Kasumi-1 (cell line): ENCODE measurements at regions not wholly inside any gene's neighbourhood (a gene's known extent, or its start where the extent isn't known, plus 50 kb on each side); places are given as distances from the start of the nearest gene placed in this dataset.
"Not testable (repeated sequence)": the region's sequence is repeated elsewhere in the genome, so short reads cannot be mapped to it uniquely, and the experiment has no call there.

Experiments
- DNase-seq, 2 experiments: peaks; one replicate each; lab custom pipeline; 2025; lab: John Stamatoyannopoulos, UW

DNA sequence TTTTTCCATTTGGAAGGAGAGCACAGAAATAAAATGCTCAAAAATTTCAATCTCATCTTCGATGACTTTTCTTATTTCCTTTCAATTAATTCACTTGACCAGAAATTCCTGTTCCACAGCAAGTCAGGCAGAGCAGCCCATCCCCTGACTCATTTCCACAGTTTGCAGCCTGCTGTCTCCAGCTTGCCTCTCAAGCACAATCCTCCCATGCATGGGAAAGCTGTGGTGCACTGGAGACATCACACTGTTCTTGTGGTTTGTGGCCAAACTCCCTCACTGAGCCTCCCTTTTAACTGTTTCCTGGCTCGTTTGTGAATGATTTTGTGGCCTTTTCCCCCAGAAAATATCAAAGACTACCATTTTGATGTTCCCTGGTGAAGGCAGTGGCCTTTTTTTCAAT is 114.0 kb upstream of the ENPEP start:
- DNase-seq = peak; percentile 92

DNA sequence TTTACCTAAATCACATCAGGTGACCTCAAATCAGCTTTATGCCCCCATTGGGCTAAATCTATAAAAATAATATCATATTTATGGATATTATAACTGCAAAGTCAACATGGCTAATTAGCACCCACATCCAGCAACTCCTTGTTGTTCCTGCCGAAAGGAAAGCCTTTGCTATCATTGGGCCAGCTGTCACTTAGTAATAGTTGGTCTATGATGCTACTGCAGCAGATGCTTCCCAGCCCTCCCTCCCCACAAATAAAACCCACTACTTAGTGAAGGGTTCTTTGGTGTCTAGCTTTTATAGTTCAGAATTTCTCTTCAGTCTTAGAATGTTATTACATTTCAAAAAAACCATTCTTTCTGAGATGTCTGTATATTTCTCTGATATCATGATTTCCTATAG is 116.9 kb upstream of the ENPEP start:
- no peak for DNase-seq

DNA sequence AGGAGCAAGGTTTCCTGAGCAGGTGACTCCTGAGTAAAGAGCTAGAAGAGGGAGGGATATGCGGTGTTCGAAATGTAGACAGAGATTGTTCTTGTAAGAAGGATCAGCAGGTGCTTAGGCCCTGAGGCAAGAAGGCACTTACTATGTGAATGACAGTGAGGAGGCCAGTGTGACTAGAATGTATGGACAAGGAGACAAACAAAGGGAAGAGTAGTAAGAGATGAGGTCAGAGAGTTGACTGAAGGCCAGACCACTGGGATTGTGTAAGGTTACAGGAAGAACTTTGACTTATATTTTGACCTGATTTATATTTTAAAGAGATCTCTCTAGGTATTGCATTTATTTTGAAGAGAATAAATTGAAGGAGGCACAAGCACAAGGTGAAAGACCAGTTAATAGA is 118.4 kb upstream of the ENPEP start:
- no peak for DNase-seq

GRCh38 chr4:110354460-110354859 is 121.5 kb upstream of the ENPEP start:
- DNase-seq = no peak

DNA sequence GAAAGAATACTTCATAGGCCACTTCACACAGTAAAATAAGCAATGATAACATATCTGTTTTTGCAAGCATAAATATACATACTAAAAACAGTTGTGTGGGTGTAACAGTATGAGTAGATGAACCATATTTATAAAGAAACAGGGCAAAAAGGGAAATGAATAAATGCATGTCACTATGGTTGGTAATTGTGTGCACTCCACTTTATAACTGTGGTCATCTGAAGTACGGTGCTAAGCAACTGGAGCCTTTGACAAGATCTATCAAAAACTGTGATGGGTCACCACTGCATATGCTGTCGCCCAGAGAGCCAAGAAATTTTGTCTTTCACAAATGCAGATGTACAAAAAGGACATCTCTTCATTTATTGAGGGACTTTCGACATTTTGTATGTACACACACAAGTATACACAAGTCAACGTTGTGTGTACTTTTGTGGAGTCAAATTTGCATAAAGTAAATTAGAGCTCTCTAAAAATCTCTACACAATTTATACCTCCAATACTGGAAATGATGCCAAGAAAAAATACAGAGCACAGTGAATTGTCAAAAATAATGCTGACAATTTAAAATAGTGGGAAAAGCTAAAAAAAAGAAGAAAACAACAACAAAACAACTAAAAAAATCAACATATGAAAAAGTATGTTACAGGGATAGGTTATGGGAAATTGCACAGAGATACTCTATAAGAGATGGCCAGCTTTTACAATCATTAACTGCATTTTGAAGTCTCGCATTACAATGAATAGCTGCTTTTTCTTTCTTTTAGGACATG is 123.1 kb upstream of the ENPEP start:
- DNase-seq = no peak

- DNase-seq = no peak
Observed at GRCh38 chr4:110348711-110349383, 127.1 kb upstream of the ENPEP start.

DNA sequence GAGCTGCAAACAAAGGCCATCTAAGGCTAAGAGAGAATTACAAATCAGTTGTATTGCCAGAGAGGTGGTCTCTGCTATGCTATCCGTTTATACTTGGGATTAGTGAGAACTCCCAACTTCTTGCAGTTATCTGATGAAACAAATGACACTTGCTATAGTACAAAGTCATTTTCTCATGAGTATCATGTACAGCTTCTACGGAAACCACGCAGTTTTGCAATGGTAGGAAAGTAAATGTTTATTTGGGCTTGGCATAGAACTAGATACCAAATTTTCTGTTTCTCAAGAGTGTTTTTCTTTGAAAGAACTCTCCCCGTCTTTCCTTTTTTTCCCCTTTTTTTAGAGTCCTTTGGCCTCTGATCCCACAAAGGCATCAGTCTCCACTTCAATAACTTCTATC is 128.2 kb upstream of the ENPEP start:
- DNase-seq = no peak

DNA sequence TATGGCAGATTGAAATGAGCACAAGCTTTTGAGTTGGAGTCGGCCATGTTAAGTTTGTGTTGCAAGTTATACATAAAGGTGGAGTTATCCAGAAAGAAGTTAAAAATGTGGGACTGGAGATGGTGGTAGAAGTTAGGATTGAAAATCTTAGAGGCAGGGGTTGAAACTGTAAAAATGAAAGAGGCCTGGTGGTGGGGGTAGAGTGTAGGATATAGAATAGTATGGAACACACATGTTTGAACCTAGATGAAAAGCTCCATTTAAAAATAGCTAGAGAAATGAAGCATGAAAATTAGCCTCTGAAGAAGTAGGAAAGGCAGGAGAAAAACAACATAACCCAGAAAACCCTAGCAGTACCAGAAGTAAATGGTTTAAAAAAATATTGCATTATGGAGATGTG is 131.8 kb upstream of the ENPEP start:
- DNase-seq = peak; percentile 32 to 59

DNA sequence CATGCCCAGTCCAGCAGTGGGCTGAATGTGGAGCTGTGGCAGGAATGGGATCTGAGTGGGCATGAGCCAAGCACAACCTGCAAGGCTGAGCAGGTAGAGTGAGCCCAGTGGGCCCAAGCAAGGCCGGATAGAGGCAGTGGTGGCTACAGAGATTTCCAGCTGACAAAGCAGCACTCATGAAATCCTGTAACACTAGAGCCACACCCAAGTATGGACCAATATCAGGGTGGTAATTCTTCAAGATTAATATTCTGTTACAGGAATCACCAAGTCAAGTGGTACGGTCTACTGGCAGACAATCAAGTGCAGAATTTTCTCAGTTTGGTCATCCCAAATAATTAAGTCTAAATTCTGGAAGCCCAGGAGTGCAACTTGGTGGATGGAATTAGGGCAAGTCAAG is 132.4 kb upstream of the ENPEP start:
- no peak for DNase-seq

GRCh38 chr4:110341118-110341517 is 134.8 kb upstream of the ENPEP start:
- DNase-seq = not testable (repeated sequence)

DNA sequence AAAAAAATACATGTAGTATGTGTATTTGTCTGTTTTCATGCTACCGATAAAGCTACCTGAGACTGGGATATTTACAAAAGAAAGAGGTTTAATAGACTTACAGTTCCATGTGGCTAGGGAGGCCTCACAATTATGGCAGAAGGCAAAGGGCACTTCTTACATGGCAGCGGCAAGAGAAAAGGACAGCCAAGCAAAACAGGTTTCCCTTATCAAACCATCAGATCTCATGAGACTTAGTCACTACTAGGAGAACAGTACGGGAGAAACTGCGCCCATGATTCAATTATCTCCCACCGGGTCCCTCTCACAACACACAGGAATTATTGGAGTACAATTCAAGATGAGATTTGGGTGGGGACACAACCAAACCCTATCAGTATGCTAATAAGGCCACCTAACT is 137.0 kb upstream of the ELOVL6 start:
- no peak for DNase-seq

DNA sequence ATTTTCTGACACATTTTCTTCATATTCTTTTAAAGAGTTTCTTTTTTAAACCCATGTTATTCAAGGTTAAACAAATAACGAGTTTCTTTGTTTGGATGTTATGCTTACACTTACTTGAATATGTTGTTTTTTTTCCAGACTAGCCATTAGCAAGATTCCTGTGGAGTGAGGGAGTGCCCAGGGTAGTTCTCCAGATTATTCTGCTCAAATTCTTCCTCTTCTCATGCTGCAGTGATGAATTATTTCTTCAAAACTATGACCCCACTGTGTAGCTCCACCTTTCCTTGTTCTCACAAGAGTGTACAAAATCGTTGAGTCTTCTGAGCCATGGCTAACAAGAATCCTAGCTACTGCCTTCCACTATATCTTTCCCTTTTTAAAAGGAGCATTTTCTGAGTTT is 134.1 kb upstream of the ELOVL6 start:
- DNase-seq = no peak

DNA sequence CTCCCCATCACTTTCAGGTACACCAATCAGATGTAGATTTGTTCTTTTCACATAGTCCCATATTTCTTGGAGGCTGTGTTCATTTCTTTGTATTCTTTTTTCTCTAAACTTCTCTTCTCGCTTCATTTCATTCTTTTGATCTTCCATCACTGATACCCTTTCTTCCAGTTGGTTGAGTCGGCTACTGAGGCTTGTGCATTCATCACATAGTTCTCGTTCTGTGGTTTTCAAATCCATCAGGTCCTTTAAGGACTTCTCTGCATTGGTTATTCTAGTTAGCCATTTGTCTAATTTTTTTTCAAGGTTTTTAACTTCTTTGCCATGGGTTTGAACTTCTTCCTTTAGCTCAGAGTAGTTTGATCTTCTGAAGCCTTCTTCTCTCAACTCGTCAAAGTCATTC is 128.0 kb upstream of the ELOVL6 start:
- not testable (repeated sequence) for DNase-seq

DNA sequence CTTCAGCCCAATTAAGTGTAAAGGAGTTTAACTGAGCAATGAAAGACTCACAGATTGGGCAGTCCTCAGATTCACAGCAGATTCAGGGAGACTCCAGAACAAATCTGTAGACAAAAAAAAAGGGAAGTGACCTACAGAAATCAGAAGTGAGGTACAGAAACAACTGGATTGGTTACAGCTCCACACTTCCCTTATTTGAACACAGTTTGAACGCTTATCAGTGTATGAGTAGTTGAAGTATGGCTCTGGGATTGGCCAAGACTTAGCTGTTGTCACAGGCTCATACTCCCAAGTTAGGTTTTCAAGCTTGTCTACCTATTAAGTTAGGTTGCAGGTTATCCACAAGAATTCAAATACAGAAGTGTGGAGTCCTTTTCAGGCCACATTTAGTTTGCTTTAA is 112.4 kb upstream of the ELOVL6 start:
- peak; percentile 79 to 88 for DNase-seq

GRCh38 chr4:110309675-110310074 is 111.3 kb upstream of the ELOVL6 start:
- no peak for DNase-seq

DNA sequence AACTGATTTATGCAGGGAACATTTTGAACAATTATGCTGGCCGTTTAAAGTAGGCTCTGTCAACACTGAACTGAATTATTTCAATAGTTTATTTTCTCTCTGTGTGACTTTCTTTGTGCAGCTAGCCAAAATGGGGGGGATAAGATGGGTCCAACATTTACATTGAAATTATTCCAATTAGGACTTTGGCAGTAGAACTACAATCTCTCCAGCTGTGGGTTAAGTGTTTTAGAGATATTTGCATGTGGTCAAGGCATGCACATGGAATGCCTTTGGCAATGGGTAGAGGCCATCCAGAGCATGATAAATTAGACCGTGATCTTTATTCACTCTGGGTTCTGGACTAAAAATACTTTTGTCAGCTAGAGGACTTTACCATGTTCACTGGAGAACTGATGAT is 107.9 kb upstream of the ELOVL6 start:
- DNase-seq = no peak

DNA sequence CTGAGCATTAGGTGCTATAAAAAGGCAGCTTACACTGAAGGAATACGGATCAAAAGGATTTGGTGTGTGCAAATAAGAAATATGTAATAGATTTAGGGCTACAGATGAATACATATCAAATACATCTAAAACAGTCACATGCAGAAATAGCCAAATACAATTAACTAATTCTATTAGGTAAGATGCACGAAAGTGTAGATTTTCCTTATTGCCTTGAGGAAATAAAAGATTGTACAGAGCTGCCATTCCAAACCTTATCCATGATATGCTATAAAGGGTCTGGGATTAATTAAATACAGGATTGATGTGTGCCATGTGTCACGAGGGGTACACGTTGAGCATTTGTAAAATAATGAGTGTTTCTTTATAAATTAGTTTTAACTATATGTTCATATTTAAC is 107.0 kb upstream of the ELOVL6 start:
- DNase-seq = no peak

- DNase-seq = no peak
Observed at GRCh38 chr4:110296892-110297291, 98.5 kb upstream of the ELOVL6 start.

DNA sequence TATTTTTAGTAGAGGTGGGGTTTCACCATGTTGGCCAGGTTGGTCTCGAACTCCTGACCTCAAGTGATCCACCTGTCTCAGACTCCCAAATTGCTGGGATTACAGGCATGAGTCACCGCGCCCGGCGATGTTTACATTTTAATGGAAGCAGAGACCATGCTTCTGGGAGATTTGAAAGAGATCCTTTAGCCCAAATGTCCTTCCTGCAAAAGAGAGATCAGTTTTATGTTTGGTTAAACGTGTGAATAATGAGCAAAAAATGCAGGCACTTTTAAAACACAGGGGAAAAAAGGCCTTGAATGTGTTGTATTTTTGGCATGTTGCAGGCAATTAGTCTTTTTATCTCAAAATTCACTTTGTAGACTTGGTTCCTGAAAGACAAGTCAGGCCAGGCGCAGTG is 95.8 kb upstream of the ELOVL6 start:
- DNase-seq = no peak

GRCh38 chr4:110292994-110293744 is 94.8 kb upstream of the ELOVL6 start:
- DNase-seq = no peak

- DNase-seq = no peak
Observed at GRCh38 chr4:110290511-110290910, 92.1 kb upstream of the ELOVL6 start.

- DNase-seq = no peak
Observed at GRCh38 chr4:110289601-110290100, 91.2 kb upstream of the ELOVL6 start.

GRCh38 chr4:110287130-110287529 is 88.7 kb upstream of the ELOVL6 start:
- DNase-seq = no peak
